ENCODE measurements at regions not wholly inside any gene's neighbourhood (a gene's known extent, or its start where the extent isn't known, plus 50 kb on each side); places are given as distances from the start of the nearest gene placed in this dataset.

DNA sequence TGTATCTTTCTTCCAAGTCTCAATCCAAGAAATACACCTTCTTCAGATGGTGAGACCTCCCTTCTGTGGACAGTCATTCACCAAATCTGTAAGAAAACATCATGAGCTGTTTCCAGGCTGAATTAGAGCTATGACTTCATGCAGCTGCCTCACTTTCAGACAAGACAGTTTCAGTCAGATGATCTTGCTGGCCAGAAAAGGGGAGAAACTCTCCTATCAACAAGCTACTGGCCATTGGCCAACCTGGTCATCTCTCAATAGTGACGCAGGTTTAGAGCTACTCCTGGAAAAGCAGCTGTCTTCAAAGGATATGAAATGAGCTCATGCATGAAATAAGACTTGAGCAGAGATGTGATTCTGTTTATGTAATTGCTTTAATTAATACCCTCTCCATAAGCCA, 69.6 kb upstream of the NDP start:
- H3K9me3 ChIP-seq (ENCODE audit: low read length): no peaks in the 10 kb centered on the region
- no peak overlapping the region for H3K9ac ChIP-seq (ENCODE audit: insufficient read depth, low read depth, low read length)
- TF ChIP-seq, protein P1, sequence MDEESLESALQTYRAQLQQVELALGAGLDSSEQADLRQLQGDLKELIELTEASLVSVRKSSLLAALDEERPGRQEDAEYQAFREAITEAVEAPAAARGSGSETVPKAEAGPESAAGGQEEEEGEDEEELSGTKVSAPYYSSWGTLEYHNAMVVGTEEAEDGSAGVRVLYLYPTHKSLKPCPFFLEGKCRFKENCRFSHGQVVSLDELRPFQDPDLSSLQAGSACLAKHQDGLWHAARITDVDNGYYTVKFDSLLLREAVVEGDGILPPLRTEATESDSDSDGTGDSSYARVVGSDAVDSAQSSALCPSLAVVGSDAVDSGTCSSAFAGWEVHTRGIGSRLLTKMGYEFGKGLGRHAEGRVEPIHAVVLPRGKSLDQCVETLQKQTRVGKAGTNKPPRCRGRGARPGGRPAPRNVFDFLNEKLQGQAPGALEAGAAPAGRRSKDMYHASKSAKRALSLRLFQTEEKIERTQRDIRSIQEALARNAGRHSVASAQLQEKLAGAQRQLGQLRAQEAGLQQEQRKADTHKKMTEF (CRISPR knock-in tag; IDR thresholded peaks at IDR 0.05): no peak
- TF ChIP-seq RARA (CRISPR knock-in tag; IDR thresholded peaks at IDR 0.05): no peak
- TF ChIP-seq, protein P2, sequence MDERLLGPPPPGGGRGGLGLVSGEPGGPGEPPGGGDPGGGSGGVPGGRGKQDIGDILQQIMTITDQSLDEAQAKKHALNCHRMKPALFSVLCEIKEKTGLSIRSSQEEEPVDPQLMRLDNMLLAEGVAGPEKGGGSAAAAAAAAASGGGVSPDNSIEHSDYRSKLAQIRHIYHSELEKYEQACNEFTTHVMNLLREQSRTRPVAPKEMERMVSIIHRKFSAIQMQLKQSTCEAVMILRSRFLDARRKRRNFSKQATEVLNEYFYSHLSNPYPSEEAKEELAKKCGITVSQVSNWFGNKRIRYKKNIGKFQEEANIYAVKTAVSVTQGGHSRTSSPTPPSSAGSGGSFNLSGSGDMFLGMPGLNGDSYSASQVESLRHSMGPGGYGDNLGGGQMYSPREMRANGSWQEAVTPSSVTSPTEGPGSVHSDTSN (CRISPR knock-in tag; IDR thresholded peaks at IDR 0.05): no peak
- no peak for TF ChIP-seq NFATC3 (CRISPR knock-in tag; IDR thresholded peaks at IDR 0.05)
- no peak for TF ChIP-seq KAT7 (CRISPR knock-in tag; IDR thresholded peaks at IDR 0.05; ENCODE audit: borderline replicate concordance)
- TF ChIP-seq TMF1 (CRISPR knock-in tag; IDR thresholded peaks at IDR 0.05; ENCODE audit: low read depth): no peak
- TF ChIP-seq PHB2 (IDR thresholded peaks at IDR 0.05; ENCODE audit: partially characterized antibody): no peak
- TF ChIP-seq, protein P3, sequence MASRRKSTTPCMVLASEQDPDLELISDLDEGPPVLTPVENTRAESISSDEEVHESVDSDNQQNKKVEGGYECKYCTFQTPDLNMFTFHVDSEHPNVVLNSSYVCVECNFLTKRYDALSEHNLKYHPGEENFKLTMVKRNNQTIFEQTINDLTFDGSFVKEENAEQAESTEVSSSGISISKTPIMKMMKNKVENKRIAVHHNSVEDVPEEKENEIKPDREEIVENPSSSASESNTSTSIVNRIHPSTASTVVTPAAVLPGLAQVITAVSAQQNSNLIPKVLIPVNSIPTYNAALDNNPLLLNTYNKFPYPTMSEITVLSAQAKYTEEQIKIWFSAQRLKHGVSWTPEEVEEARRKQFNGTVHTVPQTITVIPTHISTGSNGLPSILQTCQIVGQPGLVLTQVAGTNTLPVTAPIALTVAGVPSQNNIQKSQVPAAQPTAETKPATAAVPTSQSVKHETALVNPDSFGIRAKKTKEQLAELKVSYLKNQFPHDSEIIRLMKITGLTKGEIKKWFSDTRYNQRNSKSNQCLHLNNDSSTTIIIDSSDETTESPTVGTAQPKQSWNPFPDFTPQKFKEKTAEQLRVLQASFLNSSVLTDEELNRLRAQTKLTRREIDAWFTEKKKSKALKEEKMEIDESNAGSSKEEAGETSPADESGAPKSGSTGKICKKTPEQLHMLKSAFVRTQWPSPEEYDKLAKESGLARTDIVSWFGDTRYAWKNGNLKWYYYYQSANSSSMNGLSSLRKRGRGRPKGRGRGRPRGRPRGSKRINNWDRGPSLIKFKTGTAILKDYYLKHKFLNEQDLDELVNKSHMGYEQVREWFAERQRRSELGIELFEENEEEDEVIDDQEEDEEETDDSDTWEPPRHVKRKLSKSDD (CRISPR knock-in tag; IDR thresholded peaks at IDR 0.05; ENCODE audit: low read depth): no peak
- no peak for TF ChIP-seq ZNF282 (IDR thresholded peaks at IDR 0.05; ENCODE audit: partially characterized antibody)
- no peak for TF ChIP-seq PAWR (CRISPR knock-in tag; IDR thresholded peaks at IDR 0.05; ENCODE audit: borderline replicate concordance)
- no peak for TF ChIP-seq ZNF629 (CRISPR knock-in tag; conservative IDR thresholded peaks at IDR 0.05)
- no peak for TF ChIP-seq ZNF790 (CRISPR knock-in tag; IDR thresholded peaks at IDR 0.05; ENCODE audit: borderline replicate concordance)
- TF ChIP-seq, protein P4, sequence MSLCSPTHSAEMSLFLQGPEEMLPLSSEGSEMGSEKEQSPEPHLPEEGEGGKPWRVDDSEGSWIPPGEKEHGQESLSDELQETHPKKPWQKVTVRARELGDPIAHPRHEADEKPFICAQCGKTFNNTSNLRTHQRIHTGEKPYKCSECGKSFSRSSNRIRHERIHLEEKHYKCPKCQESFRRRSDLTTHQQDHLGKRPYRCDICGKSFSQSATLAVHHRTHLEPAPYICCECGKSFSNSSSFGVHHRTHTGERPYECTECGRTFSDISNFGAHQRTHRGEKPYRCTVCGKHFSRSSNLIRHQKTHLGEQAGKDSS (CRISPR knock-in tag; IDR thresholded peaks at IDR 0.05; ENCODE audit: borderline replicate concordance, low read depth): no peak
- no peak for TF ChIP-seq MED8 (CRISPR knock-in tag; IDR thresholded peaks at IDR 0.05; ENCODE audit: insufficient replicate concordance)
- in situ Hi-C loops (cut with HindIII; ENCODE audit: extremely low pct_ligation_motif_present, low pct_unique_long_range_greater_than_20kb): loop anchor here (10.0 kb wide), 1 partner anchor 112 kb away; no protein-coding TSS in a partner anchor
- H3K4me1 ChIP-seq (ENCODE audit: insufficient read depth, low read length): no peaks in the 10 kb centered on the region
- H3K79me2 ChIP-seq (ENCODE audit: insufficient read depth, low read length): no peaks in the 10 kb centered on the region
- no peak for FAIRE-seq
- WGBS (ENCODE audit: low lambda C conversion rate): no CpG with 5 or more reads among the region's 1 CpG
- H3K27ac ChIP-seq (ENCODE audit: extremely low read length, insufficient read depth, low read length): no peak overlapping the region
- no peaks in the 10 kb centered on the region for H3K27me3 ChIP-seq (ENCODE audit: control insufficient read depth in 1 of 2, insufficient read depth in 2 of 2, low read length in 2 of 2)
- ChIA-PET POLR2A (no interaction called here), CTCF (ENCODE audit: low intra/inter-chr PET ratio, low total read pairs) (no interaction called here)
- intact Hi-C loops (cut with micrococcal nuclease; ENCODE audit: unreplicated experiment): no loop called here
- ATAC-seq: no peak
- DNase-seq (ENCODE audit: low spot score): no peak
- no peak overlapping the region for H3K4me3 ChIP-seq (replicated peaks in 1 of 3; ENCODE audit: insufficient read depth in 1 of 3, low read depth in 2 of 3, low read length in 3 of 3)
- no TSS peak for BruUV-seq (replicated peaks)
- no peak overlapping the region for H3K4me2 ChIP-seq (ENCODE audit: low read depth, low read length)
- H2AFZ ChIP-seq (ENCODE audit: low read length): no peak overlapping the region
- no peaks in the 10 kb centered on the region for H3K36me3 ChIP-seq (replicated peaks in 1 of 2; ENCODE audit: control insufficient read depth in 1 of 2, insufficient read depth in 2 of 2, low read length in 2 of 2)
- no peaks in the 10 kb centered on the region for H4K20me1 ChIP-seq (ENCODE audit: insufficient read depth, low read length)
